IMR-90 (cell line): ENCODE measurements at regions not wholly inside any gene's neighbourhood (a gene's known extent, or its start where the extent isn't known, plus 50 kb on each side); places are given as distances from the start of the nearest gene placed in this dataset.

Experiments
- ATAC-seq: fragments of 200-7000 bp; cut with Tn5 transposase; 2 replicates; pipeline ENCODE4 v1.9.1; 2020; ENCODE audit warnings: low read depth, mild to moderate bottlenecking, moderate library complexity
- BruUV-seq: library from RNA; stranded (reverse); fragments of 400-500 nt; replicated peaks from 2 replicates; lab custom pipeline; 2021; lab: Mats Ljungman, UMichigan
- CTCF ChIA-PET: fragments of 300-600 bp; formaldehyde crosslinking; extraction: SDS; loops from one replicate; lab custom pipeline; 2021; ENCODE audit warnings: antibody characterized with exemption; lab: Yijun Ruan, JAX
- POLR2A ChIA-PET: fragments of 300-600 bp; sonication (Branson Sonifier 250); formaldehyde crosslinking; loops from one replicate; lab custom pipeline; 2022; ENCODE audit warnings: antibody characterized with exemption; ENCODE audit not compliant: unreplicated experiment; lab: Charles Lee
- DNase-seq: peaks from one replicate; pipeline ENCODE4 v3.0.0; 2013
- H2AFZ ChIP-seq: replicated peaks from 2 replicates; pipeline ENCODE3; 2013; ENCODE audit warnings: low read length, mild to moderate bottlenecking; ENCODE audit not compliant: poor library complexity
- H2AK5ac ChIP-seq: 2 replicates; pipeline ENCODE4 v1.6.1; 2013; ENCODE audit warnings: low read depth, low read length, inconsistent platforms
- H2AK9ac ChIP-seq: replicated peaks from 2 replicates; pipeline ENCODE3; 2013; ENCODE audit warnings: mild to moderate bottlenecking, low read depth, low read length, moderate library complexity; ENCODE audit not compliant: poor library complexity
- H2BK120ac ChIP-seq: 2 replicates; pipeline ENCODE4 v1.6.1; 2013; ENCODE audit warnings: low read depth, low read length, inconsistent platforms
- H2BK15ac ChIP-seq: 3 replicates; pipeline ENCODE4 v1.6.1; 2013; ENCODE audit warnings: low read depth, low read length, inconsistent platforms
- H2BK20ac ChIP-seq: 2 replicates; pipeline ENCODE4 v1.6.1; 2013; ENCODE audit warnings: low read depth, mild to moderate bottlenecking, inconsistent platforms, low read length, moderate library complexity
- H2BK5ac ChIP-seq: 2 replicates; pipeline ENCODE4 v1.6.1; 2013; ENCODE audit warnings: mild to moderate bottlenecking, low read depth, low read length, inconsistent platforms; ENCODE audit not compliant: poor library complexity, severe bottlenecking
- H3K14ac ChIP-seq: replicated peaks from 2 replicates; pipeline ENCODE4 v1.6.1; 2013; ENCODE audit warnings: low read depth, low read length, inconsistent platforms
- H3K18ac ChIP-seq: 2 replicates; pipeline ENCODE4 v1.6.1; 2013; ENCODE audit warnings: low read depth, low read length, control low read depth
- H3K23ac ChIP-seq: 2 replicates; pipeline ENCODE4 v1.6.1; 2013; ENCODE audit warnings: low read depth, low read length, inconsistent platforms
- H3K27ac ChIP-seq: 2 replicates; pipeline ENCODE4 v1.5.1; 2013; ENCODE audit warnings: mild to moderate bottlenecking, control low read depth, low read length; ENCODE audit not compliant: insufficient read depth
- H3K27me3 ChIP-seq: 2 replicates; pipeline ENCODE4 v1.6.1; 2013; ENCODE audit warnings: low read length; ENCODE audit not compliant: control insufficient read depth, insufficient read depth
- H3K36me3 ChIP-seq: 2 replicates; pipeline ENCODE4 v1.6.1; 2013; ENCODE audit warnings: low read length, mixed read lengths; ENCODE audit not compliant: control insufficient read depth, insufficient read depth
- H3K4ac ChIP-seq: 2 replicates; pipeline ENCODE4 v1.6.1; 2013; ENCODE audit warnings: low read depth, low read length, inconsistent platforms
- H3K4me1 ChIP-seq: 2 replicates; pipeline ENCODE4 v1.6.1; 2013; ENCODE audit warnings: low read length, mixed read lengths; ENCODE audit not compliant: control insufficient read depth, insufficient read depth
- H3K4me2 ChIP-seq: 2 replicates; pipeline ENCODE4 v1.6.1; 2013; ENCODE audit warnings: low read depth, mild to moderate bottlenecking, control low read depth, low read length, moderate library complexity
- H3K4me3 ChIP-seq: 2 replicates; pipeline ENCODE4 v1.5.1; 2013; ENCODE audit warnings: low read depth, mild to moderate bottlenecking, control low read depth, low read length, moderate library complexity; ENCODE audit not compliant: insufficient read depth
- H3K56ac ChIP-seq: 2 replicates; pipeline ENCODE4 v1.6.1; 2013; ENCODE audit warnings: low read length, inconsistent platforms; ENCODE audit not compliant: insufficient read depth; ENCODE audit errors: extremely low read depth
- H3K79me1 ChIP-seq, 2 experiments: 2 replicates each; pipeline ENCODE4 v1.6.1; 2013; ENCODE audit warnings: low read length in 2 of 2, inconsistent platforms in 1 of 2, low read depth in 1 of 2
- H3K9ac ChIP-seq: 2 replicates; pipeline ENCODE4 v1.6.1; 2013; ENCODE audit warnings: low read depth, low read length, control low read depth
- H3K9me1 ChIP-seq: 2 replicates; pipeline ENCODE4 v1.6.1; 2013; ENCODE audit warnings: low read length, inconsistent platforms; ENCODE audit not compliant: insufficient read depth
- H3K9me3 ChIP-seq: 2 replicates; pipeline ENCODE4 v1.6.1; 2013; ENCODE audit warnings: low read length; ENCODE audit not compliant: control insufficient read depth, insufficient read depth
- H4K20me1 ChIP-seq: 2 replicates; pipeline ENCODE4 v1.6.1; 2013; ENCODE audit warnings: low read length, inconsistent platforms; ENCODE audit not compliant: insufficient read depth
- H4K5ac ChIP-seq: 2 replicates; pipeline ENCODE4 v1.6.1; 2013; ENCODE audit warnings: mild to moderate bottlenecking, low read depth, low read length, control low read depth
- H4K8ac ChIP-seq, 2 experiments: 2 replicates each; pipeline ENCODE4 v1.6.1; 2013; ENCODE audit warnings: low read depth in 2 of 2, low read length in 2 of 2, control low read depth in 1 of 2, inconsistent platforms in 1 of 2
- H4K91ac ChIP-seq: 2 replicates; pipeline ENCODE4 v1.6.1; 2013; ENCODE audit warnings: low read depth, low read length, inconsistent platforms; ENCODE audit not compliant: insufficient read depth
- BHLHE40 ChIP-seq: fragments of 150-350 bp; IDR thresholded peaks from 2 replicates; pipeline ENCODE4 v1.6.1; 2016; ENCODE audit warnings: mild to moderate bottlenecking, low read depth, low read length
- CEBPB ChIP-seq: IDR thresholded peaks from 2 replicates; pipeline ENCODE4 v1.6.1; 2012; ENCODE audit warnings: low read depth, low read length, improper control_type of control experiment
- CHD1 ChIP-seq: IDR thresholded peaks from 2 replicates; pipeline ENCODE4 v1.6.1; 2012; ENCODE audit warnings: low read depth, low read length, improper control_type of control experiment
- FOS ChIP-seq: fragments of 150-350 bp; IDR thresholded peaks from 2 replicates; pipeline ENCODE4 v1.6.1; 2016; ENCODE audit warnings: low read depth, low read length
- MAFK ChIP-seq: IDR thresholded peaks from 2 replicates; pipeline ENCODE4 v1.6.1; 2012; ENCODE audit warnings: low read depth, low read length, improper control_type of control experiment
- MAZ ChIP-seq: IDR thresholded peaks from 2 replicates; pipeline ENCODE4 v1.6.1; 2012; ENCODE audit warnings: low read depth, mild to moderate bottlenecking, low read length, improper control_type of control experiment, moderate library complexity, borderline replicate concordance
- MXI1 ChIP-seq: IDR thresholded peaks from 2 replicates; pipeline ENCODE4 v1.6.1; 2012; ENCODE audit warnings: low read depth, mild to moderate bottlenecking, low read length, moderate library complexity, borderline replicate concordance
- NFE2L2 ChIP-seq: fragments of 150-350 bp; IDR thresholded peaks from 2 replicates; pipeline ENCODE4 v1.6.1; 2016; ENCODE audit warnings: low read depth, mild to moderate bottlenecking, low read length
- POLR2A ChIP-seq: IDR thresholded peaks from 2 replicates; pipeline ENCODE4 v1.6.1; 2012; ENCODE audit warnings: mild to moderate bottlenecking, low read depth, low read length
- RAD21 ChIP-seq: IDR thresholded peaks from 2 replicates; pipeline ENCODE4 v1.6.1; 2012; ENCODE audit warnings: low read length, improper control_type of control experiment
- RCOR1 ChIP-seq: IDR thresholded peaks from 2 replicates; pipeline ENCODE4 v1.6.1; 2012; ENCODE audit warnings: mild to moderate bottlenecking, low read length, improper control_type of control experiment; ENCODE audit not compliant: insufficient replicate concordance
- RFX5 ChIP-seq: IDR thresholded peaks from 2 replicates; pipeline ENCODE4 v1.8.0; 2012; ENCODE audit warnings: low read depth, mild to moderate bottlenecking, low read length, moderate library complexity
- SMC3 ChIP-seq: fragments of 150-350 bp; IDR thresholded peaks from 2 replicates; pipeline ENCODE4 v1.6.1; 2016; ENCODE audit warnings: low read depth, mild to moderate bottlenecking, antibody characterized with exemption, low read length, moderate library complexity
- WGBS, 2 experiments: methylation state at CpG; one replicate each; pipeline versions ENCODE4 v1.1.5 to v1.1.7; 2013; ENCODE audit warnings: missing lambda C conversion rate in 2 of 2; ENCODE audit not compliant: insufficient read length in 1 of 2; ENCODE audit errors: extremely low coverage in 2 of 2; 5-methylcytosine and 5-hydroxymethylcytosine counted together
- dilution Hi-C: fragments of 300-500 bp; cut with HindIII; formaldehyde crosslinking; loops from one replicate; pipeline ENCODE4 v1.14.3; 2018; ENCODE audit warnings: low sequenced_read_pairs; ENCODE audit not compliant: unreplicated experiment
- in situ Hi-C: fragments of 300-500 bp; cut with MboI; formaldehyde crosslinking; loops from 3 replicates; pipeline ENCODE4 v1.14.3; 2019; ENCODE audit warnings: low sequenced_read_pairs, inconsistent platforms, mixed read lengths
- intact Hi-C: fragments of 100-400 bp; cut with micrococcal nuclease; formaldehyde crosslinking; loops from 2 replicates; pipeline ENCODE4 v1.10.0; 2022
- TF ChIP-seq, protein P1 (sequence below): fragments of 150-350 bp; IDR thresholded peaks from 2 replicates; pipeline ENCODE4 v1.6.1; 2017; ENCODE audit warnings: mild to moderate bottlenecking, antibody characterized with exemption, low read length, low read depth
- TF ChIP-seq, protein P2 (sequence below): conservative IDR thresholded peaks from 2 replicates; pipeline ENCODE4 v1.5.1; 2012; ENCODE audit warnings: mild to moderate bottlenecking, low read depth, low read length, improper control_type of control experiment
- TF ChIP-seq, protein P3 (sequence below): fragments of 150-350 bp; IDR thresholded peaks from 2 replicates; pipeline ENCODE4 v1.6.1; 2016; ENCODE audit warnings: low read depth, mild to moderate bottlenecking, low read length, moderate library complexity, borderline replicate concordance

DNA sequence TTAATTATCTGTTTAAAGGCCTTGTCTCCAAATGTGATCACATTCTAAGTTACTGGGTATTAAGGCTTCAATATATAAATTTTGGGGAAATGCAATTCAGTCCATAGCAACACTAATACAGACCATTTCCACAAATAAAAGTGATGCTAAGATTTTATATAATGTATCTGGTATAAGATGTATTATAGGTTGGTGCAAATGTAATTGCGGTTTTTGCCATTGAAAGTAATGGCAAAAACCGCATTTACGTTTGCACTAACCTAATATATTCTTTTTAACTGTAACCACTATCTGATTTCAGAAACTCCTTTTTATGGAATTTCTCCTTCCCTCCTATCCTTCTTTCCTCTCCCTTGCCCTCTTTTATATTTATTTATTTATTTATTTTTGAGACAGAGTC lies 1020.6 kb downstream of the BCL11A start:
- no peak overlapping the region for H4K8ac ChIP-seq
- no peak overlapping the region for H3K4ac ChIP-seq
- no peak overlapping the region for H3K18ac ChIP-seq
- H3K27me3 ChIP-seq = no peaks in the 10 kb centered on the region
- peaks cover 4% of the 10 kb centered on the region; the same call in 1 of the 2 replicates for H3K9me3 ChIP-seq
- WGBS, 2 experiments = no CpG with 5 or more reads among the region's 3 CpGs
- no peaks in the 10 kb centered on the region for H3K36me3 ChIP-seq
- no peak overlapping the region for H3K27ac ChIP-seq
- H3K79me1 ChIP-seq = no peaks in the 10 kb centered on the region
- in situ Hi-C loops (no loop called here), intact Hi-C loops (no loop called here), dilution Hi-C loops (no loop called here)
- H4K5ac ChIP-seq = no peak overlapping the region
- ChIA-PET POLR2A (no interaction called here), CTCF (no interaction called here)
- DNase-seq (no peak), ATAC-seq (no peak)
- TF ChIP-seq CHD1 (no peak), FOS (no peak), MXI1 (no peak), BHLHE40 (no peak), RAD21 (no peak), MAZ (no peak), NFE2L2 (no peak), CEBPB (no peak), RCOR1 (no peak), SMC3 (no peak), POLR2A (no peak), RFX5 (no peak), MAFK (no peak)
- TF ChIP-seq, protein P1, sequence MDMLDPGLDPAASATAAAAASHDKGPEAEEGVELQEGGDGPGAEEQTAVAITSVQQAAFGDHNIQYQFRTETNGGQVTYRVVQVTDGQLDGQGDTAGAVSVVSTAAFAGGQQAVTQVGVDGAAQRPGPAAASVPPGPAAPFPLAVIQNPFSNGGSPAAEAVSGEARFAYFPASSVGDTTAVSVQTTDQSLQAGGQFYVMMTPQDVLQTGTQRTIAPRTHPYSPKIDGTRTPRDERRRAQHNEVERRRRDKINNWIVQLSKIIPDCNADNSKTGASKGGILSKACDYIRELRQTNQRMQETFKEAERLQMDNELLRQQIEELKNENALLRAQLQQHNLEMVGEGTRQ = no peak
- TF ChIP-seq, protein P2, sequence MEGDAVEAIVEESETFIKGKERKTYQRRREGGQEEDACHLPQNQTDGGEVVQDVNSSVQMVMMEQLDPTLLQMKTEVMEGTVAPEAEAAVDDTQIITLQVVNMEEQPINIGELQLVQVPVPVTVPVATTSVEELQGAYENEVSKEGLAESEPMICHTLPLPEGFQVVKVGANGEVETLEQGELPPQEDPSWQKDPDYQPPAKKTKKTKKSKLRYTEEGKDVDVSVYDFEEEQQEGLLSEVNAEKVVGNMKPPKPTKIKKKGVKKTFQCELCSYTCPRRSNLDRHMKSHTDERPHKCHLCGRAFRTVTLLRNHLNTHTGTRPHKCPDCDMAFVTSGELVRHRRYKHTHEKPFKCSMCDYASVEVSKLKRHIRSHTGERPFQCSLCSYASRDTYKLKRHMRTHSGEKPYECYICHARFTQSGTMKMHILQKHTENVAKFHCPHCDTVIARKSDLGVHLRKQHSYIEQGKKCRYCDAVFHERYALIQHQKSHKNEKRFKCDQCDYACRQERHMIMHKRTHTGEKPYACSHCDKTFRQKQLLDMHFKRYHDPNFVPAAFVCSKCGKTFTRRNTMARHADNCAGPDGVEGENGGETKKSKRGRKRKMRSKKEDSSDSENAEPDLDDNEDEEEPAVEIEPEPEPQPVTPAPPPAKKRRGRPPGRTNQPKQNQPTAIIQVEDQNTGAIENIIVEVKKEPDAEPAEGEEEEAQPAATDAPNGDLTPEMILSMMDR = no peak
- TF ChIP-seq, protein P3, sequence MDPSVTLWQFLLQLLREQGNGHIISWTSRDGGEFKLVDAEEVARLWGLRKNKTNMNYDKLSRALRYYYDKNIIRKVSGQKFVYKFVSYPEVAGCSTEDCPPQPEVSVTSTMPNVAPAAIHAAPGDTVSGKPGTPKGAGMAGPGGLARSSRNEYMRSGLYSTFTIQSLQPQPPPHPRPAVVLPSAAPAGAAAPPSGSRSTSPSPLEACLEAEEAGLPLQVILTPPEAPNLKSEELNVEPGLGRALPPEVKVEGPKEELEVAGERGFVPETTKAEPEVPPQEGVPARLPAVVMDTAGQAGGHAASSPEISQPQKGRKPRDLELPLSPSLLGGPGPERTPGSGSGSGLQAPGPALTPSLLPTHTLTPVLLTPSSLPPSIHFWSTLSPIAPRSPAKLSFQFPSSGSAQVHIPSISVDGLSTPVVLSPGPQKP = no peak
- H2BK15ac ChIP-seq = no peak overlapping the region
- no peaks in the 10 kb centered on the region for H3K9me1 ChIP-seq
- H2AFZ ChIP-seq = no peak overlapping the region
- no peak overlapping the region for H3K9ac ChIP-seq
- no peak overlapping the region for H2BK120ac ChIP-seq
- no peak overlapping the region for H3K56ac ChIP-seq
- no peak overlapping the region for H3K4me3 ChIP-seq
- H2AK9ac ChIP-seq = no peak overlapping the region
- no peak overlapping the region for H3K23ac ChIP-seq
- no peak overlapping the region for H3K14ac ChIP-seq
- H2BK20ac ChIP-seq = no peak overlapping the region
- H3K4me2 ChIP-seq = no peak overlapping the region
- no peak overlapping the region for H4K91ac ChIP-seq
- H2AK5ac ChIP-seq = no peak overlapping the region
- BruUV-seq = no TSS peak
- H4K20me1 ChIP-seq = no peaks in the 10 kb centered on the region
- no peak overlapping the region for H2BK5ac ChIP-seq
- H3K4me1 ChIP-seq = no peaks in the 10 kb centered on the region
